Limb (tissue), 2 donors: ENCODE measurements at regions not wholly inside any gene's neighbourhood (a gene's known extent, or its start where the extent isn't known, plus 50 kb on each side); places are given as distances from the start of the nearest gene placed in this dataset.
"Not testable (repeated sequence)": the region's sequence is repeated elsewhere in the genome, so short reads cannot be mapped to it uniquely, and the experiment has no call there.

Experiments
- DNase-seq, 2 donors: peaks; one replicate each; pipeline ENCODE4 v3.0.0-alpha.2; 2016; ENCODE audit errors: extremely low spot score in 2 of 2

DNA sequence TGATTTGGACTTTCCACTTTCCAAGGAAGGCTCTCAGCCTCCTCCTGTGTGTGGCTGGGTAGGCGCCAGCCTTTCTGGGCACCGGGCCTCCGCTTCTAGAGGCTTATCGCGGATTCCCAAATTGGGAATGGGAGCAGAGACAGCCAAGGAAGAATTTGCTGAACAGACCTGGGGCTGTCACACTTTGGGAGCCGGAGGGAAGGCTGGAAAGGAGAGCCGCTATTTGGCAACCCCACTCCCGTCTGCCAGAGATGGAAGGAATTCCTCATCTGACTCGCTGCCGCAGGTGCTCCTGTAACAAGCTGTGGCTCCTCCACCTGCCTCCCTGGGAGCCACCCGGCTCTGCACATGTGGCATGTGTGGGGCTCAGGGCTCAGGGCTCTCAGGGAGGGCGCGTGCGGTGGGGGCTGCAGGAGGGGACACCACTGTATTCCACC lies 50.8 kb upstream of the ECHDC3 start:
- DNase-seq = no peak

DNA sequence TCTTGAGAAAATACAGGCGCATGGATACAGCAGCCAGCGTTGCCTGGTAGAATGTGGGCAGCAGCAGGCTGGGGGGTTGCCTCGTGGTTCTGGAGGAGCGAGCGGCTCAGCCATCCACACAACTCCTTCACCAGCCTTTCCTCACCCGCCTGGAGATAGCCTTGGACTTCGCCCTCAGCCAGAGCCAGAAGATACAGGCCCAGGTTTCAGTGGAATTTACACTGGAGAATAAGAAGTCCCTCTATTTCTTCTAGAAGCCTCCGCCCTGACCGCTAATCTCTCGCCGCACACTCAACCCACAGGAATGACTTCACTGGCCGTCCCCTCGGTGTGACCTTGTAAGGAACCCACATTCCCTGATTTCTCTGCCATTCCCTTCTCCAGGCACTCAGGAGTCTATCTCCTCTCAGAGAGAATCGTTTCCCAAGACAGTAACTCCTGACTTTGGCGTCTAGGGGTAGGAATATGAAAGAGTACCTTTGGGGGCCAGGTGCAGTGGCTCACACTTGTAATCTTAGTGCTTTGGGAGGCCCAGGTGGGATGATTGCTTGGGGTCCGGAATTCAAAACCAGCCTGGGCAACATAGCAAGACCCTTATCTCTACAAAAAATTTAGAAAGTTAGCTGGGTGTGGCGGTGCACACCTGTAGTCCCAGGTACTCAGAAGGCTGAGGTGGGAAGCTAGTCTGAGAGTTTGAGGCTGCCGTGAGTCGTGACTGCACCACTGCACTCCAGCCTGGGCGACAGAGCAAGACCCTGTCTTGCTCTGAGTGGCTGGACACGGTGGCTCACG lies 52.0 kb upstream of the ECHDC3 start:
- DNase-seq = no peak

DNA sequence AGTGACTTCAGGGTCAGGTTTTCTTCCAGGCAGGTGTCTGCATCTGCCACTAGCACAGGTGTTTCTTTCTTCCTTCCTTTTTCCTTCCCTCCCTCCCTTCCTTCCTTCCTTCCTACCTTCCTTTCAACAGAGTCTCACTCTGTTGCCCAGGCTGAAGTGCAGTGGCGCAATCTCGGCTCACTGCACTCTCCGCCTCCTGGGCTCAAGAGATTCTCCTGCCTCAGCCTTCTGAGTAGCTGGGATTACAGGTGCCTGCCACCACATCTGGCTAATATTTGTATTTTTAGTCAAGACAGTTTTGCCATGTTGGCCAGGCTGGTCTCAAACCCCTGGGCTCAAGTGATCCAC lies 53.8 kb upstream of the ECHDC3 start:
- DNase-seq = not testable (repeated sequence)

DNA sequence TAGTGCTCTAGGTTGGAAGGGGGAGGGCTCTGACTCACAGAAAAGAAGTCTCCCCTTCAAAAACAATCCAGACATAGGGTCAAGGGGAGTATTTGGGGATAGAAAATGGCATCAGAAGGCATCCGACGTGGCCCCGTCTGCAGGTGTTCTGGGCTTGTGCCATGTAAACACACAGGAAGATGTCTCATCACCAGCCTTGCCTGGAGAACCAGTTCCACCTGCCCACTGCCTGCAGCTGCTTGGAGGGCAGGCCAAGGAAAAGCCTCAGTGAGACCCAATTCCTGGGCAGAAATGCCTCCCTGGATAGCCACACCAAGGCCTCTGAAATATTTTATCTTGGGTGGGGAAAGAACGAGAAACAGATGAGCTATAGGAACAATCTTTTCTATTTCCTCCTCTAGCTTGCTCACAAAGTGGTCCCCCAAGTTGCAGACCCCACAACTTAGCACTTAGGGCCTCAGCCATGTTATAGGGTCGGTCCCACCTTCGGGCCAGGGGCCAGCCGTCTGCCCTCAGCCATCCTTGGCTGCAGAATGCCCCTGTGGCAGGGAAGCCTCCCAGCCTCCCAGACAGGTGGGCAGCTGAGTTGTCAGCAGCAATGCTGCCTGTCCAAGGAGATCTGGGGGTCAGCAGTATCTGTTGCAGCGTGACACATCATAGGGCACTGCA lies 54.3 kb upstream of the ECHDC3 start:
- no peak for DNase-seq

DNA sequence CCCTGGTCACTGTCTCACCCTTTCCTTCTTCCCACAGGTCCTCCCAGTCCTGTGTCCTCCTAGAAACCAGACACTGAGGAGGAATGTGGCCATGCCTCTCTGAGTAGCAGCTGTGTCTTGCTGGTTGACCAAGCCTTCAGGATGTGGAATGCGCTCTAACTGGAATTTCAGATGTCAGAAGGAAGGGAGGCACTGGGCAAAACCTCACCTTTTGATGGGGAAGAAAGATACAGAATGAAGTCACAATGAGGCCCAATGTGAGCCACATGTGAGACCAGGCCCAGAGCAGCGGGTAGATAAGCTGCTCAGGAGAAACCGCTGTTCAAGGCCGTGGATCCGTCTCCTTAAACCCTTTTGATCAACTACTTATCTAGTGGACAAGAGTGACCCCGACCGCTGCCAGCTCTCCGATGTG lies 54.8 kb upstream of the ECHDC3 start:
- DNase-seq = no peak

DNA sequence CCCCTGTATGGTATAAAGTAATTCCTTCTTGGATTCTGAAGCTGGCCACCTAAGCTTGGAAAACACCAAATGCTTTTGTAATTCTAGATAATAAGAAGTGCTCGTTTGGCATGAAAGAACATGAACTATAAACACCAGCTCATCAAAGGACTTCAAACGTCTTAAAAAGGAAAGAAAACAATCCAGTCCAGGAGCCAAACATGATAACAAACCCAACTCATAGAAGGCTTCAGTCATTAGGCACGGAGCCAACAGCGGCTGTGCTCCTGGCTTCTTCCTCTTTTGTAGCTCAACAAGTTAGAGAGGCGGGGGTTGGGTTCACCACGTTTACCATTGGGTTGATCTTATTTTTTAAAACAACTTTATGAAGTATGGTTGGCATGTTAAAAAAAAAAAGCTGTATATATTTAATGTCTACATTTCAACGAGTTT lies 56.4 kb upstream of the ECHDC3 start:
- no peak for DNase-seq

DNA sequence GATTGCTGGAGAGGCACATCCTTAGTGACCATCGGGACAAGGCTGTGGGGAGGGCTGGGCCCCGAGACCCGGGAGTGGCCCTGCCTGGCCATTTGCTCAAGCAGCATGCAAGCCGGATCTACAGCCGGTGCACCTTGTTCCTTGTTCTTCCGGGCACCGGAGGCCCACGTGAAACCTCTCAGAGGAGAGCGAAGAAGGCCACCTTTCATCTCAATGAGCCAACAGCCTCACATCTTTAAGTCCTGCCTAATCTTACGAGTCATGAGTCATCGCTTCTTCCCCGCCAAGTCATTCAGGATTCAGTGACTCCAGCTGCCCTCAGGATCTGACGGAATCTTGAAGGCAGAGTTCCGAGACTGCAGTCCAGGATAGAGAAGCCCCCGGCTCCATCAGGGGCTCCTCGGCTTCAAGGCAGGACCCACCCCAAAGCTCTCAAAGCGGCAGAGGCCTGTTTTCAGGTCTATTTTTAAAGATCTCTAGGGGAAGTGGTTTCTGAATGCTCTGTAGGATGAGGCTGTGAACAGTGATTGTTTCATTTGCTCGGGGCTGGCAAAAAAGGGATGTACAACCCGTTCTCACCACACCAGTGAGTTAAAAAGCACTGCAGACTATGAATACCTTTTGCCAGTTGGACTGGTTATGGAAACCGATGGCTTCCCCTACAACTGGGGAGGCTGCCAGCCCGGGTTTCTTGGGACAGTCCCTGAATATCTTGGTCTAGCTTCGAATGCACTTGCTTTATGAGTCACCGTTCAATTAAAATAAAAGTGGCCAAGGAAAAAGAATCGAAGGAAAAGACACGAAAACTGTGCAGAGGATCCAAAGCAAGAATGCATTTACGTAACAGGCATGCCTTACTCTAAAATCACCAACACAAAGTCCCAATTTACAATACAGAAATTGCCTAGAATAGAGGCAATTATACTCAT lies 57.2 kb upstream of the ECHDC3 start:
- DNase-seq = no peak

DNA sequence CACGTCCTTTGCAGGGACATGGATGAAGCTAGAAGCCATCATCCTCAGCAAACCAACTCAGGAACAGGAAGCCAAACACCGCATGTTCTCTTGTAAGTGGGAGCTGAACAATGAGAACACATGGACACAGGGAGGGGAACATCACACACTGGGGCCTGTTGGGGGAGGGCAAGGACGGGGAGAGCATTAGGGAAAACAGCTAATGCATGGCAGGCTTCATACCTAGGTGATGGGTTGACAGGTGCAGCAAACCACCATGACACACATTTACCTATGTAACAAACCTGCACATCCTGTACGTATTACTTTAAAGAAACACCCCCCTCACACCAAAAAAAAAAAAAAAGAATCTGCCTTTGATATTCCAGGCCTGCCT lies 57.9 kb upstream of the ECHDC3 start:
- DNase-seq = not testable (repeated sequence)

DNA sequence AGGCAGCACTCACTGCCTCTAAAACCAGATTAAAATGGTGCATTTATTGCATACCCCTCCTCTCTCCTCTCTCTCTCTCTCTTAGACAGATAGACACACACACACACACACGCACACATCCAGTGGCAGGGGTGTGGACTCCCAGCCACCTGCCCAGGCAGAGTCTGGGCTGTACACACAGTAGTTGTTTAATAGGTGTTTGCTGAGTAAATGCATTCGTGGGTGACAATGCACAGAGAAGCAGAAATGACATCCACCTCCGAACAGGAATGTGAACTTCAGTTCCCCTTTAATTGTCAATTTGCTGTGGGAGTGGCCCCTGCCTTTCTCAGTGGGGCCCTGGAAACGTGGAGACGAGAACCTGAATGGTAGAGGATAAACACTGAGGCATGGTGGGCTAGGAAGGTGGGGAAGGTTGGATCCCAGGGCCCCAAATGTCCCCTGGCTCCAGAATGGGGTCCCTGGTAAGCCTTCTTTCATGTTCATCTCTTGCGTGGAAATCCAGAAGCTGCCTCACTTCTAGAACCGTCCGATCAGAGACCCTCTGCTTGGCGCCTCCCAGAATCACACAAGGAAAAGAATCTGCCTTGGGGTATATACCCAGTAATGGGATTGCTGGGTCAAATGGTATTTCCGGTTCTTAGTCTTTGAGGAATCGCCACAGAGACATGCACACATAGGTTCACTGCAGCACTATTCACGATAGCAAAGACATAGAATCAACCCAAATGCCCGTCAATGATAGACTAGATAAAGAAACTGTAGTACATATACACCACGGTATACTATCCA lies 58.5 kb upstream of the ECHDC3 start:
- DNase-seq = no peak

DNA sequence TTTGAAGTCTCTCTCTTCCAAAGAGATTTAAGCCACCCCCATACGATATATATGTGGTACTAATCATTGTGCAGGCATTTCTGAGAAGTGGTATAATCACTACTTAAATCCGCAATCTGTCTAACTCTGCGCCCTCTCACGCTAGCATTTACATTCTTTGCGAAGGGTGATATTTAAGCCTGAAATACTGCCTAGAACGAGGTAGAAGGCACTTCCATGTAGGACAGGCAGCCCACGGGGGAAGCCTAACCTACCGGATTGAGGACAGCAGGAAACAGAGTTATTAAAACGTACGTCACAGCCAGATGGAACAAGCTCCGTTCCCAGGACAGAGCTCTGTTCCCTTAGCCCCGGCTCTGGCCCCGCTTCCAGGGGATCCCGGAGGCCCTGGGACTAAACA lies 59.3 kb upstream of the ECHDC3 start:
- DNase-seq = peak in 1 of 2 donors; percentile 33

DNA sequence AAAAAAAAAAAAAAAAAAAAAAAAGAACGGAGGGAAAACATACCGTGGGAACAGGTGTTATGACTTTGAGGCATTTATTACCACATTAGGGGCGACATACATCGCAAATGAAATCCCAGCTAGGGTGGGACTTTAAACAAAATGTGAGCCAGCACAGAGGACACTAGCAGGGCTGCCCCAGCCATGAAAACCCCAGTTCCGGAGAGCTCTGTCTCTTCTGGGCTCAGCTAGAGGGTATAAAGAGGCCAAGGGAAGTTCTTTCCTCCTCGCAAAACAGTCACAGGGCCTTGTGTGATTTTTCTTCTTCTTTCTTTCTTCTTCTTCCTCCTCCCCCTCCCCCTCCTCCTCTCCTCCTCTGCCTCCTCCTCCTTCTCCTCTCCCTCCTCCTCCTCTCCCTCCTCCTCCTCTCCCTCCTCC lies 59.9 kb upstream of the ECHDC3 start:
- DNase-seq = no peak

DNA sequence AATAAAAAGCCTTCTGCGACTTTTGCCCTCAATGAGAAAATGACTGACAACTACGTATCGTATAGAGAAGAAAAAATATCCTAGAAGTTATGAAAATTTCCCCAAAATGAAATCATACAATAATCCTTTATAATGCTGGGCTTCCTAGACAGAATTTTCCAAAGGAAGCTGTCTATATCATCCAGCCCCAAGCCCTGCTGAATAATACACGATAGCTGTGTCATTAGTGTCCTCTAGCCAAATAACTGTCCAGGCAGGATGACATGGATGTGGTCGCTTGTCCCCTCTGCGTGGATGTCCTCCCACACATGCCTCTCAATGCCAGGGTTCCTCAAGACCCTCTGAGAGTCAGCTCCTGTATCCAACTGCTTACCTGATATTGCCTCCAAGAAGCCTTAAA lies 61.7 kb upstream of the ECHDC3 start:
- no peak for DNase-seq

DNA sequence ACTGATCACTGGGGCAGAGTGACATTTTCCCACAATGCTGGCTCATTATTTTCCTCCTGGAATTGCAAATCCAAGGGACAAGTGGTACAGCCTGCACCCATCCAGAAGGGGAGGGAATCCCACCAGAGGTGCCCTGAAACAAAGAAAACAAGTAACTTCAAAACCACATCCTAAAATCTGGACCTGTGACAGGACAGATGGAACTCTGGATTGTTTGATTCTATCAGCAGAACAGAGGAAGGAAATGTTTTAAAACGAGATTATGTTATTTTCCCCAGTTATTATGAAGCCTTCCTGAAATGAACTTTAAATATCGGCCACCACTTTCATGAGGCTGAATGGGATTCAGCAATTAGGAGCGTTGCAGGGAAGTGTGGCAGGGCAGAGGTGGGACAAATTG lies 62.2 kb upstream of the ECHDC3 start:
- no peak for DNase-seq

DNA sequence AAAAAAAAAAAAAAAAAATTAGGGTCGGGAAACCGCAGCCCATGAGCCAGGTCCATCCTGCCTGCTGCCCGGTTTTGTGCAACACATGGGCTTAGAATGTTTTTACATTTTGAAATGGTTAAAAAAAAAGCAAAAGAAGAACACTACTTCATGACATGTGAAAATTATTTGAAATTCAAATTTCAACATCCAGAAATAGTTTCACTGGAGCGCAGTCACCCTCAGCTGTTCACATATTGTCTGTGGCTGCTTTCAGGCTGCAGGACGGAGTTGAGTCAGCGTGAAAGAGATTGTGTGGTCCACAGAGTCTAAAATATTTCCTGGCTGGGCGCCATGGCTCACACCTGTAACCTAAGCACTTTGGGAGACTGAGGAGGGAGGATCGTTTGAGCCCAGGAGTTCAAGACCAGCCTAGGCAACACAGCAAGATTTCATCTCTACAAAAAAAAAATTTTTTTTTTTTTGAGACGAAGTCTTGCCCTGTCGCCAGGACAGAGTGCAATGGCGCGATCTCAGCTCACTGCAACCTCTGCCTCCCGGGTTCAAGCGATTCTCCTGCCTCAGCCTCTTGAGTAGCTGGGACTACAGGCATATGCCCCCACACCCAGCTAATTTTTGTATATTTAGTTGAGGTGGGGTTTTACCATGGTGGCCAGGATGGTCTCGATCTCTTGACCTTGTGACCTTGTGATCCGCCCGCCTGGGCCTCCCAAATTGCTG lies 63.9 kb upstream of the ECHDC3 start:
- DNase-seq = no peak

DNA sequence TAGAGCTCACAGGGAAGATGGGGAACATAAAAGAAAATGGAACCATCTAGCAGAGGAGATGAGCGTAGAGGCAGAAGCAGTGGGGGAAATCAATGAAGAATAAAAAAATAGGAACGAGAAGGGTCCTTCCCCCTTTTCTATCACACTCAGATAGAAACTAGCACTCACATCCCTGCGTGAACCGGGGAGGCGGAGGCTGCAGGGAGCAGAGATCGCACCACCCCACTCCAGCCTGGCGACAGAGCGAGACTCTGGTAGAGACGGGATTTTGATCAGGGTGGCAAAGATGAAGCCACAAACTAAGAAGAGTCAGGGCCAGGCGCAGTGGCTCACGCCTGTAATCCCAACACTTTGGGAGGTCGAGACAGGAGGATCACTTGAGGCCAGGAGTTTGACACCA lies 64.7 kb upstream of the ECHDC3 start:
- DNase-seq = no peak

DNA sequence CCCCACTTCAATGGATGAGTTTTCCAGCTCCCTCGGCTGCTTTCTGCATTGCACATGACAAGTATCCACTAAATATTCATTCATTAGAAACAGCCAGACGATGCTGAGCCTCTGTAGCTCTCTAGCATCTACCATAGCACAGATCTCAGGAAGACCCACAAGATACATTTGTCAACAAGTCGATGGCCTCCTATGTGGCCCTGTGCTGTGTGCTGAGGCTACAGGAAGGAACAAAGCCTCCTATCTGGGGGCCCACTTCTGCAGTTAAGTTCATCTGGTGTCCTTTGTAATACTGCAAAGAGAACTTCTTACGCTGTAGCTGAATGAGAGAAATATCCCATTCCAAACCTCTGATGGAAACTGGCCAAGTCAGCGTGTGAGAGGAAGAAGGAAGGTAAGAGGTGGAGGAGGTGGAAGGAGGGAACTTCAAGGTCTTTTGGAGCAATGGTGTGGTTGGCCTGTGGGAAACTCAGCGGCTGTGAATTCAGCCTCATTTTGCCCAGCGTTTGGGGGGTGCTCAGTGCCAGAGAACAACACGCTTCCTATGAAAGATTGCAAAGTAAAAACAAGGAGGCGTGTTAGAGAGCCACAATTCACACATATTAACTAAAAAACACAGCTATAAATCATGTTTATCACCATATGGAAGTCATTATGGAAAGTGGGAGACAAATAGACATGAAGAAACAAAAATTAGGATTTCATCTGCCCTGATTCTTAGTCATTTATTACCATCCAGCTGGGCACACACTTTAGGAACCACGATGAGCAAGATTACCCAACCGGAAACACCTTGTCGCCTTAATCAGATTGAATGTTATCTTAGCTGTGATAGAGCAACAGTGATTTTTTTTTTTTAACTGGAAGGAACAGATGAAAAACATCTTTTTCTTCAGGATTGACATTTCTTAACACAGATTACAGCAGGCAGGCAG lies 62.2 kb upstream of the USP6NL start:
- no peak for DNase-seq

DNA sequence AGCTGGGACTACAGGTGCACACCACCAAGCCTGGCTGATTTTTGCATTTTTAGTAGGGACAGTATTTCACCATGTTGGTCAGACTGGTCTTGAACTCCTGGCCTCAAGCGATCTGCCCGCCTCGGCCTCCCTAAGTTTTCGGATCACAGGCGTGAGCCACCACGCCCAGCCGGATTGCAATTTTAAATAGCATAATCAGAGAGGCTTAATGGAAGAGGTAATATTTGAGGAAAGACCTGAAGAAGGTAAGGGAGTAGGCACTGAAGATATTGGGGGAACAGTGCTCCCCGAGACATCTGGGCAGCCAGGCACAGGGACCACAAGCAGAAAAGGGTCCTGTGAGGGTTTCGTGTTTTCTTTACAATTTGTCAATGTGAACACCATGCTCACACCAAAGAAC lies 61.4 kb upstream of the USP6NL start:
- DNase-seq = no peak

DNA sequence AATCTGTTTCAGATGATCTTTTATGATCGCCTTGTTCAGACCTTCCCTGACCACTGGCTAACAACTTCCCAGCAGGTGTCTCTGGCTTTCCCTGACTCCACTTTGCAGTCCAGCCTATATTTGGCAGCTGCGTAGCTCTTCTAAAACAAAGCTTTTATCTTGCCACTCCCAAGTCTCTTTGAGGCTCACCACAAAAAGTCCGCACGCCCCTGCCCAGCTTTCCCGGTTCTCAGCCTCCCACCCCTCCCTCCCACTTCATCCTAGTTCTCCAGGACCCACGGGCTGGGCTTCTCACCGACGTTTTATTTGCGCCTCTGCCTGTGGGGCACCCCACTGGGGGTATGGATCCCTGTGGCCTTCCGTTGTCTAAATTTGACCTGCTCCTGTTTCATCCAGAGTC lies 58.9 kb upstream of the USP6NL start:
- no peak for DNase-seq

DNA sequence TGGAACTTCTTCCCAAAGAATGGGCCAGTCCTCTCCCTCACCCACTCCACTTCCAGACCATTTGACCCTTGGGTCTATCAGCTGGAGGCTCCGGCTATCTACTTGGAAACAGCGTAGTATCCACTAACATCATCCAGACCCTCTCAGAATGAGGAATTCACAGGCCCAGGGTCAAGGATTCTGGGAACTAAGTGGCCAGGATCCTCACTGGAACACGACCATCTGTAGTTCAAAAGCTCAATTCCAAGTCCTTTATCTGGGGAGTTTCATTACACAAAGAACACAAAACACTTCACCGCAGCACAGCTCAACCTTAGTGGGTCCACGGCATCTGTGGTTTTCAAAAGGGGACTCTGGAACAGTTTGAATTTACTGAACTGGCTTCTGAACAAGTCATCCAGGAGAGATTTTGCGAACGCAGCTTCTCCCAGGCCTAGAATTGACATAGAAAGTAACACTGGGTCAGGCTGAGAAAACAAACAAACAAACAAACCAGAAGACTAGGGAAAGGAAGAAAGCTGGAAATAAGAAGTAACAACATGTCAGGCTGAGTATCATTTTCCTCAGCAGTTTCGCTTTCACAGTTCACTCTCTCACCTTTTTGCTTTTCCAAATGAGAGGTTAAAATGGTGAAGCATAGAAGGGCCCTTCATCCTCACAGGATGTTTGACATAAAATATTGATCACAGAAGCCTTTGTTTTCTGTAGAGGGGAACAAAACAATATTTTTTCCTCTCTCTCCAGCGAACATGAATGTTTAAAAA lies 57.6 kb upstream of the USP6NL start:
- no peak for DNase-seq
